HEK293 (cell line): ENCODE measurements at regions not wholly inside any gene's neighbourhood (a gene's known extent, or its start where the extent isn't known, plus 50 kb on each side); places are given as distances from the start of the nearest gene placed in this dataset.

Experiments used
- ZBTB8A ChIP-seq: fragments of 450-650 bp; formaldehyde crosslinking; IDR thresholded peaks from 2 replicates; pipeline ENCODE4 v1.5.1; 2016; ENCODE audit warnings: missing biosample characterization, missing genetic modification characterization
- ZNF214 ChIP-seq: fragments of 450-650 bp; formaldehyde crosslinking; IDR thresholded peaks from 2 replicates; pipeline ENCODE4 v1.5.1; 2017; ENCODE audit warnings: missing biosample characterization, mild to moderate bottlenecking, missing genetic modification characterization, borderline replicate concordance
- TF ChIP-seq, protein P1 (sequence below): fragments of 450-650 bp; formaldehyde crosslinking; IDR thresholded peaks from 2 replicates; pipeline ENCODE4 v1.5.1; 2016; ENCODE audit warnings: missing biosample characterization, missing genetic modification characterization
- TF ChIP-seq, protein P2 (sequence below): fragments of 450-650 bp; formaldehyde crosslinking; IDR thresholded peaks from 2 replicates; pipeline ENCODE4 v1.5.1; 2016; ENCODE audit warnings: missing biosample characterization, missing genetic modification characterization
- TF ChIP-seq, protein P3 (sequence below): fragments of 450-650 bp; formaldehyde crosslinking; IDR thresholded peaks from 2 replicates; pipeline ENCODE4 v1.5.1; 2016; ENCODE audit warnings: missing biosample characterization, missing genetic modification characterization

DNA sequence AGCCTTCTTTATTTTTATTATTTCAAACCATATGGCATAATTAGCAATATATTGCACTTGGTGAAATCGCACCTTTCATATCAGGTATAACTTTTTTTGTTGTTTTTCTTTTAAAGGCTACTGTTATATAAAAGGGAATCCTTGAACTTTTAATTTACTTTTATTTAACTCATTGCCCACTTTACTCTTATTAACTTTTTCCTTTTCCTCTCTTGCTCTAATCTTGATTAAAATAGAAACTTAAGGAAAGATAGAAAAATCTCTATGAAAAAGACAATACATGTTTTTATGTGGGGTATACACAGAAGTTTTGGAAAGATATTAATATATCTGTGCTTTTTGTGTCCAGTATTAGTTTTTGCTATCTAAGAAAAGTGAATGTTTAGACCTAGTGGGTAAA is 805.8 kb downstream of the USP25 start:
- TF ChIP-seq, protein P1, sequence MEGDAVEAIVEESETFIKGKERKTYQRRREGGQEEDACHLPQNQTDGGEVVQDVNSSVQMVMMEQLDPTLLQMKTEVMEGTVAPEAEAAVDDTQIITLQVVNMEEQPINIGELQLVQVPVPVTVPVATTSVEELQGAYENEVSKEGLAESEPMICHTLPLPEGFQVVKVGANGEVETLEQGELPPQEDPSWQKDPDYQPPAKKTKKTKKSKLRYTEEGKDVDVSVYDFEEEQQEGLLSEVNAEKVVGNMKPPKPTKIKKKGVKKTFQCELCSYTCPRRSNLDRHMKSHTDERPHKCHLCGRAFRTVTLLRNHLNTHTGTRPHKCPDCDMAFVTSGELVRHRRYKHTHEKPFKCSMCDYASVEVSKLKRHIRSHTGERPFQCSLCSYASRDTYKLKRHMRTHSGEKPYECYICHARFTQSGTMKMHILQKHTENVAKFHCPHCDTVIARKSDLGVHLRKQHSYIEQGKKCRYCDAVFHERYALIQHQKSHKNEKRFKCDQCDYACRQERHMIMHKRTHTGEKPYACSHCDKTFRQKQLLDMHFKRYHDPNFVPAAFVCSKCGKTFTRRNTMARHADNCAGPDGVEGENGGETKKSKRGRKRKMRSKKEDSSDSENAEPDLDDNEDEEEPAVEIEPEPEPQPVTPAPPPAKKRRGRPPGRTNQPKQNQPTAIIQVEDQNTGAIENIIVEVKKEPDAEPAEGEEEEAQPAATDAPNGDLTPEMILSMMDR (tag by site-specific recombination): no peak
- TF ChIP-seq ZNF214 (tag by site-specific recombination) (no peak), ZBTB8A (tag by site-specific recombination) (no peak)
- TF ChIP-seq, protein P2, sequence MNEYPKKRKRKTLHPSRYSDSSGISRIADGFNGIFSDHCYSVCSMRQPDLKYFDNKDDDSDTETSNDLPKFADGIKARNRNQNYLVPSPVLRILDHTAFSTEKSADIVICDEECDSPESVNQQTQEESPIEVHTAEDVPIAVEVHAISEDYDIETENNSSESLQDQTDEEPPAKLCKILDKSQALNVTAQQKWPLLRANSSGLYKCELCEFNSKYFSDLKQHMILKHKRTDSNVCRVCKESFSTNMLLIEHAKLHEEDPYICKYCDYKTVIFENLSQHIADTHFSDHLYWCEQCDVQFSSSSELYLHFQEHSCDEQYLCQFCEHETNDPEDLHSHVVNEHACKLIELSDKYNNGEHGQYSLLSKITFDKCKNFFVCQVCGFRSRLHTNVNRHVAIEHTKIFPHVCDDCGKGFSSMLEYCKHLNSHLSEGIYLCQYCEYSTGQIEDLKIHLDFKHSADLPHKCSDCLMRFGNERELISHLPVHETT (tag by site-specific recombination): no peak
- TF ChIP-seq, protein P3, sequence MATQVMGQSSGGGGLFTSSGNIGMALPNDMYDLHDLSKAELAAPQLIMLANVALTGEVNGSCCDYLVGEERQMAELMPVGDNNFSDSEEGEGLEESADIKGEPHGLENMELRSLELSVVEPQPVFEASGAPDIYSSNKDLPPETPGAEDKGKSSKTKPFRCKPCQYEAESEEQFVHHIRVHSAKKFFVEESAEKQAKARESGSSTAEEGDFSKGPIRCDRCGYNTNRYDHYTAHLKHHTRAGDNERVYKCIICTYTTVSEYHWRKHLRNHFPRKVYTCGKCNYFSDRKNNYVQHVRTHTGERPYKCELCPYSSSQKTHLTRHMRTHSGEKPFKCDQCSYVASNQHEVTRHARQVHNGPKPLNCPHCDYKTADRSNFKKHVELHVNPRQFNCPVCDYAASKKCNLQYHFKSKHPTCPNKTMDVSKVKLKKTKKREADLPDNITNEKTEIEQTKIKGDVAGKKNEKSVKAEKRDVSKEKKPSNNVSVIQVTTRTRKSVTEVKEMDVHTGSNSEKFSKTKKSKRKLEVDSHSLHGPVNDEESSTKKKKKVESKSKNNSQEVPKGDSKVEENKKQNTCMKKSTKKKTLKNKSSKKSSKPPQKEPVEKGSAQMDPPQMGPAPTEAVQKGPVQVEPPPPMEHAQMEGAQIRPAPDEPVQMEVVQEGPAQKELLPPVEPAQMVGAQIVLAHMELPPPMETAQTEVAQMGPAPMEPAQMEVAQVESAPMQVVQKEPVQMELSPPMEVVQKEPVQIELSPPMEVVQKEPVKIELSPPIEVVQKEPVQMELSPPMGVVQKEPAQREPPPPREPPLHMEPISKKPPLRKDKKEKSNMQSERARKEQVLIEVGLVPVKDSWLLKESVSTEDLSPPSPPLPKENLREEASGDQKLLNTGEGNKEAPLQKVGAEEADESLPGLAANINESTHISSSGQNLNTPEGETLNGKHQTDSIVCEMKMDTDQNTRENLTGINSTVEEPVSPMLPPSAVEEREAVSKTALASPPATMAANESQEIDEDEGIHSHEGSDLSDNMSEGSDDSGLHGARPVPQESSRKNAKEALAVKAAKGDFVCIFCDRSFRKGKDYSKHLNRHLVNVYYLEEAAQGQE: no peak
